Lower leg skin (tissue), 3 donors: ENCODE measurements at regions not wholly inside any gene's neighbourhood (a gene's known extent, or its start where the extent isn't known, plus 50 kb on each side); places are given as distances from the start of the nearest gene placed in this dataset.
"Not testable (repeated sequence)": the region's sequence is repeated elsewhere in the genome, so short reads cannot be mapped to it uniquely, and the experiment has no call there.

Source experiments
- POLR2A ChIP-seq, 2 donors: fragments of 450-650 bp; IDR thresholded peaks; one replicate each; pipeline ENCODE4 v1.6.1; 2016 to 2017; ENCODE audit warnings: antibody characterized with exemption in 2 of 2, mild to moderate bottlenecking in 1 of 2, moderate library complexity in 1 of 2
- TF ChIP-seq, protein P1 (sequence below), 3 donors: fragments of 450-650 bp; IDR thresholded peaks; one replicate each; pipeline ENCODE4 v1.5.1; 2016; ENCODE audit warnings: antibody characterized with exemption in 3 of 3, mild to moderate bottlenecking in 3 of 3, moderate library complexity in 2 of 3

DNA sequence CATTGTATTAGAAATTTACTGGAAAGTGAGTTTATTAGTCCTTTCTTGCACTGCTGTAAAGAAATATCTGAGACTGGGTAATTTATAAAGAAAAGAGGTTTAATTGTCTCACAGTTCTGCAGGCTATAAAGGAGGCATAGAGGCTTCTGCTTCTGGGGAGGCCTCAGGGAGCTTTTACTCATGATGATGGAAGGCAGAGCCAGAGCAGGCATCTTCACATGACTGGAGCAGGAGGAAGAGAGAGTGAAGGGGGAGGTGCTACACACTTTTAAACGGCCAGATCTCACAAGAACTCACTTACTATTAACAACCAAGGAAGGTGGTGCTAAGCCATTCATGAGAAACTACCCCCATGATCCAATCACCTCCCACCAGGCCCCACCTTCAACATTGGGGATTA lies 112.7 kb upstream of the NUTM2F start:
- TF ChIP-seq, protein P1, sequence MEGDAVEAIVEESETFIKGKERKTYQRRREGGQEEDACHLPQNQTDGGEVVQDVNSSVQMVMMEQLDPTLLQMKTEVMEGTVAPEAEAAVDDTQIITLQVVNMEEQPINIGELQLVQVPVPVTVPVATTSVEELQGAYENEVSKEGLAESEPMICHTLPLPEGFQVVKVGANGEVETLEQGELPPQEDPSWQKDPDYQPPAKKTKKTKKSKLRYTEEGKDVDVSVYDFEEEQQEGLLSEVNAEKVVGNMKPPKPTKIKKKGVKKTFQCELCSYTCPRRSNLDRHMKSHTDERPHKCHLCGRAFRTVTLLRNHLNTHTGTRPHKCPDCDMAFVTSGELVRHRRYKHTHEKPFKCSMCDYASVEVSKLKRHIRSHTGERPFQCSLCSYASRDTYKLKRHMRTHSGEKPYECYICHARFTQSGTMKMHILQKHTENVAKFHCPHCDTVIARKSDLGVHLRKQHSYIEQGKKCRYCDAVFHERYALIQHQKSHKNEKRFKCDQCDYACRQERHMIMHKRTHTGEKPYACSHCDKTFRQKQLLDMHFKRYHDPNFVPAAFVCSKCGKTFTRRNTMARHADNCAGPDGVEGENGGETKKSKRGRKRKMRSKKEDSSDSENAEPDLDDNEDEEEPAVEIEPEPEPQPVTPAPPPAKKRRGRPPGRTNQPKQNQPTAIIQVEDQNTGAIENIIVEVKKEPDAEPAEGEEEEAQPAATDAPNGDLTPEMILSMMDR (IDR thresholded peaks at IDR 0.05): not testable (repeated sequence)
- TF ChIP-seq POLR2A (IDR thresholded peaks at IDR 0.05): not testable (repeated sequence)
